Neural cell (in vitro differentiated cells): ENCODE measurements at regions not wholly inside any gene's neighbourhood (a gene's known extent, or its start where the extent isn't known, plus 50 kb on each side); places are given as distances from the start of the nearest gene placed in this dataset.

Experiments
- H2AFZ ChIP-seq: fragments of 200-600, 300-800 bp; sonication (generic), shearing (Covaris generic); 2 replicates; pipeline ENCODE4 v1.6.0; 2014; ENCODE audit warnings: low read depth, mild to moderate bottlenecking, antibody characterized with exemption, low read length, moderate library complexity
- H3F3A ChIP-seq: fragments of 200-600 bp; shearing (Covaris generic); 2 replicates; pipeline ENCODE4 v1.6.1; 2016; ENCODE audit warnings: mild to moderate bottlenecking, moderate library complexity, mixed read lengths, antibody characterized with exemption, low read length; ENCODE audit not compliant: insufficient read depth, poor library complexity, severe bottlenecking
- H3K27ac ChIP-seq: fragments of 200-600, 300-800 bp; sonication (generic), shearing (Covaris generic); 2 replicates; pipeline ENCODE4 v1.5.1; 2014; ENCODE audit warnings: mild to moderate bottlenecking, low read length, moderate library complexity
- H3K27me3 ChIP-seq: fragments of 300-800, 200-600 bp; sonication (generic), shearing (Covaris generic); 2 replicates; pipeline ENCODE4 v1.6.0; 2014; ENCODE audit warnings: mild to moderate bottlenecking, low read depth, low read length, moderate library complexity; ENCODE audit not compliant: insufficient read depth
- H3K36me3 ChIP-seq: fragments of 300-800, 200-600 bp; sonication (generic), shearing (Covaris generic); 2 replicates; pipeline ENCODE4 v1.5.1; 2014; ENCODE audit warnings: mild to moderate bottlenecking, antibody characterized with exemption, low read length, moderate library complexity; ENCODE audit not compliant: insufficient read depth
- H3K4me2 ChIP-seq: fragments of 300-800, 200-600 bp; sonication (generic), shearing (Covaris generic); 2 replicates; pipeline ENCODE4 v1.6.0; 2014; ENCODE audit warnings: mild to moderate bottlenecking, low read length
- H3K4me3 ChIP-seq: fragments of 300-800, 200-600 bp; sonication (generic), shearing (Covaris generic); 2 replicates; pipeline ENCODE4 v1.5.1; 2014; ENCODE audit warnings: mild to moderate bottlenecking, low read length, moderate library complexity
- H3K79me2 ChIP-seq: fragments of 200-600 bp; shearing (Covaris generic); replicated peaks from 2 replicates; pipeline ENCODE4 v1.6.0; 2014; ENCODE audit warnings: mild to moderate bottlenecking, low read length, moderate library complexity; ENCODE audit not compliant: insufficient read depth
- H3K9ac ChIP-seq: fragments of 300-800, 200-600 bp; sonication (generic), shearing (Covaris generic); 2 replicates; pipeline ENCODE4 v1.6.1; 2016; ENCODE audit warnings: mild to moderate bottlenecking, low read length, mixed read lengths
- H3K9me2 ChIP-seq: fragments of 200-600 bp; shearing (Covaris generic); 2 replicates; pipeline ENCODE4 v1.6.1; 2016; ENCODE audit warnings: mild to moderate bottlenecking, low read length, mixed read lengths; ENCODE audit not compliant: insufficient read depth
- H3K9me3 ChIP-seq: fragments of 200-600, 300-800 bp; sonication (generic), shearing (Covaris generic); 2 replicates; pipeline ENCODE4 v1.6.1; 2016; ENCODE audit warnings: mild to moderate bottlenecking, mixed run types, low read length, moderate library complexity, mixed read lengths
- H4K20me1 ChIP-seq: fragments of 200-600 bp; shearing (Covaris generic); 2 replicates; pipeline ENCODE4 v1.6.1; 2016; ENCODE audit warnings: mild to moderate bottlenecking, mixed run types; ENCODE audit not compliant: insufficient read depth
- EP300 ChIP-seq: fragments of 450-650 bp; conservative IDR thresholded peaks from 2 replicates; pipeline ENCODE4 v1.6.1; 2014; ENCODE audit warnings: antibody characterized with exemption, mild to moderate bottlenecking, moderate library complexity; ENCODE audit not compliant: poor library complexity, severe bottlenecking
- EZH2 ChIP-seq: fragments of 200-600, 300-800 bp; shearing (Covaris generic), sonication (generic); IDR thresholded peaks from 2 replicates; pipeline ENCODE4 v1.6.1; 2014; ENCODE audit warnings: antibody characterized with exemption, low read length, borderline replicate concordance, mild to moderate bottlenecking; ENCODE audit not compliant: insufficient read depth, poor library complexity, severe bottlenecking
- MXI1 ChIP-seq: fragments of 450-650 bp; conservative IDR thresholded peaks from 2 replicates; pipeline ENCODE4 v1.6.1; 2014; ENCODE audit warnings: antibody characterized with exemption, mild to moderate bottlenecking; ENCODE audit not compliant: poor library complexity, severe bottlenecking
- POLR2AphosphoS5 ChIP-seq: IDR thresholded peaks from 2 replicates; pipeline ENCODE4 v1.6.1; 2012
- RAD21 ChIP-seq: fragments of 450-650 bp; conservative IDR thresholded peaks from 2 replicates; pipeline ENCODE4 v1.6.1; 2014; ENCODE audit warnings: antibody characterized with exemption, mild to moderate bottlenecking, moderate library complexity
- SMC3 ChIP-seq: fragments of 450-650 bp; conservative IDR thresholded peaks from 2 replicates; pipeline ENCODE4 v1.6.1; 2014; ENCODE audit warnings: antibody characterized with exemption, mild to moderate bottlenecking, moderate library complexity; ENCODE audit not compliant: poor library complexity
- TAF1 ChIP-seq: IDR thresholded peaks from 2 replicates; pipeline ENCODE4 v1.6.1; 2012; ENCODE audit warnings: low read depth
- TF ChIP-seq, protein P1 (sequence below): fragments of 450-650 bp; IDR thresholded peaks from 2 replicates; pipeline ENCODE4 v1.5.1; 2014; ENCODE audit warnings: antibody characterized with exemption, mild to moderate bottlenecking, moderate library complexity; ENCODE audit not compliant: poor library complexity, severe bottlenecking
- TF ChIP-seq, protein P2 (sequence below): IDR thresholded peaks from 2 replicates; pipeline ENCODE4 v1.6.1; 2012; ENCODE audit warnings: borderline replicate concordance

DNA sequence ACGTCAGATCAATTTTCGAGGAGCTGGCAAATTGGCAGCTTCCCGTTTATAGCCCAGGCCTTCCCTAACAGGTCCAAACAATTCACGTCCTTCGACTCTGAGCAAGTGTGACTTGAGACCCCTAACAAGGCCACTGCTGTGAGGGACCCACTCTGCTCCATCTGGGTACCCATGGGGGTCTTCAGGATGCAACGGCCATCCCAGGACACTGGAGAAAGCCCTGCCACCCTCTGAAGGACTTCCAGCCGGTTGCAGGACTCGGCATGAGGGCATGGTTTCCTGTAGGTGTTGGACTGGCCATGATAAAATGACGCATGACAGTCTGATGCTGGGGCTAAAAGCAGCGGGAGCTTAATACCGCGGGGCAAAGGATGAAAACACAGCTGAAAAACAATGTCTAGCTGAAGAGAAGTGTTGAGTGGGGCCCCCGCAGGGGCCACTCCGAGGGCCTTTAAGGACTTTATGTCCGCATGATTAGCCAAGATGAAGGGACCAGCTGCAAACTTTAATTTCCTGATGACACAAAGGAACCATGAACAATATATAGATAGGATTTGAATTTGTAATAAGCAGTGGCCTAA, 113.3 kb upstream of the ZNF521 start:
- no peaks in the 10 kb centered on the region for H3F3A ChIP-seq
- no peak overlapping the region for H3K9ac ChIP-seq
- no peak overlapping the region for H3K4me3 ChIP-seq
- H3K9me3 ChIP-seq: no peaks in the 10 kb centered on the region
- no peak overlapping the region for H3K27ac ChIP-seq
- no peaks in the 10 kb centered on the region for H3K36me3 ChIP-seq
- H3K9me2 ChIP-seq: no peaks in the 10 kb centered on the region
- H3K27me3 ChIP-seq: no peaks in the 10 kb centered on the region
- no peak for TF ChIP-seq POLR2AphosphoS5
- TF ChIP-seq, protein P1, sequence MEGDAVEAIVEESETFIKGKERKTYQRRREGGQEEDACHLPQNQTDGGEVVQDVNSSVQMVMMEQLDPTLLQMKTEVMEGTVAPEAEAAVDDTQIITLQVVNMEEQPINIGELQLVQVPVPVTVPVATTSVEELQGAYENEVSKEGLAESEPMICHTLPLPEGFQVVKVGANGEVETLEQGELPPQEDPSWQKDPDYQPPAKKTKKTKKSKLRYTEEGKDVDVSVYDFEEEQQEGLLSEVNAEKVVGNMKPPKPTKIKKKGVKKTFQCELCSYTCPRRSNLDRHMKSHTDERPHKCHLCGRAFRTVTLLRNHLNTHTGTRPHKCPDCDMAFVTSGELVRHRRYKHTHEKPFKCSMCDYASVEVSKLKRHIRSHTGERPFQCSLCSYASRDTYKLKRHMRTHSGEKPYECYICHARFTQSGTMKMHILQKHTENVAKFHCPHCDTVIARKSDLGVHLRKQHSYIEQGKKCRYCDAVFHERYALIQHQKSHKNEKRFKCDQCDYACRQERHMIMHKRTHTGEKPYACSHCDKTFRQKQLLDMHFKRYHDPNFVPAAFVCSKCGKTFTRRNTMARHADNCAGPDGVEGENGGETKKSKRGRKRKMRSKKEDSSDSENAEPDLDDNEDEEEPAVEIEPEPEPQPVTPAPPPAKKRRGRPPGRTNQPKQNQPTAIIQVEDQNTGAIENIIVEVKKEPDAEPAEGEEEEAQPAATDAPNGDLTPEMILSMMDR: no peak
- TF ChIP-seq, protein P2, sequence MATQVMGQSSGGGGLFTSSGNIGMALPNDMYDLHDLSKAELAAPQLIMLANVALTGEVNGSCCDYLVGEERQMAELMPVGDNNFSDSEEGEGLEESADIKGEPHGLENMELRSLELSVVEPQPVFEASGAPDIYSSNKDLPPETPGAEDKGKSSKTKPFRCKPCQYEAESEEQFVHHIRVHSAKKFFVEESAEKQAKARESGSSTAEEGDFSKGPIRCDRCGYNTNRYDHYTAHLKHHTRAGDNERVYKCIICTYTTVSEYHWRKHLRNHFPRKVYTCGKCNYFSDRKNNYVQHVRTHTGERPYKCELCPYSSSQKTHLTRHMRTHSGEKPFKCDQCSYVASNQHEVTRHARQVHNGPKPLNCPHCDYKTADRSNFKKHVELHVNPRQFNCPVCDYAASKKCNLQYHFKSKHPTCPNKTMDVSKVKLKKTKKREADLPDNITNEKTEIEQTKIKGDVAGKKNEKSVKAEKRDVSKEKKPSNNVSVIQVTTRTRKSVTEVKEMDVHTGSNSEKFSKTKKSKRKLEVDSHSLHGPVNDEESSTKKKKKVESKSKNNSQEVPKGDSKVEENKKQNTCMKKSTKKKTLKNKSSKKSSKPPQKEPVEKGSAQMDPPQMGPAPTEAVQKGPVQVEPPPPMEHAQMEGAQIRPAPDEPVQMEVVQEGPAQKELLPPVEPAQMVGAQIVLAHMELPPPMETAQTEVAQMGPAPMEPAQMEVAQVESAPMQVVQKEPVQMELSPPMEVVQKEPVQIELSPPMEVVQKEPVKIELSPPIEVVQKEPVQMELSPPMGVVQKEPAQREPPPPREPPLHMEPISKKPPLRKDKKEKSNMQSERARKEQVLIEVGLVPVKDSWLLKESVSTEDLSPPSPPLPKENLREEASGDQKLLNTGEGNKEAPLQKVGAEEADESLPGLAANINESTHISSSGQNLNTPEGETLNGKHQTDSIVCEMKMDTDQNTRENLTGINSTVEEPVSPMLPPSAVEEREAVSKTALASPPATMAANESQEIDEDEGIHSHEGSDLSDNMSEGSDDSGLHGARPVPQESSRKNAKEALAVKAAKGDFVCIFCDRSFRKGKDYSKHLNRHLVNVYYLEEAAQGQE: no peak
- no peak for TF ChIP-seq MXI1
- TF ChIP-seq RAD21: no peak
- no peak for TF ChIP-seq TAF1
- no peak for TF ChIP-seq SMC3
- no peak for TF ChIP-seq EZH2
- TF ChIP-seq EP300: no peak
- H3K79me2 ChIP-seq: no peaks in the 10 kb centered on the region
- no peaks in the 10 kb centered on the region for H4K20me1 ChIP-seq
- no peak overlapping the region for H2AFZ ChIP-seq
- H3K4me2 ChIP-seq: no peak overlapping the region

DNA sequence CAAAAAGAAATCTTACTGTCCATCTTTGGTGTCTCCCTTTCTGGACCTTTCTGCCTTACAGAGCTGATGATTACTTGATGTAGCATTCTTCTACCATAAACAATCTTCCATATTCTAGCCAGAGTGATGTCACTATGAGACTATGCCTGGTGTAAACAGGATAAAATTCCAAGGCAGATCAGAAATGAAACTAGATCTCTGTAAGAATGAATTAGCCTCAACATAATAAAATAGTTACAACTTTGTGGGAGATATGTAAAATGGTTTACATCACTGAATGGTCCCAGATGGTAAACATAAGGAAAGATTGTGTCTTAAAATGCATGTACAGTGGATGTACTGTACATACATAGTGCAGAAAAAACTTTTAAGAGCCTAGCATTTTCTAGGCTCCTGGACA, 112.3 kb upstream of the ZNF521 start:
- no peaks in the 10 kb centered on the region for H3K36me3 ChIP-seq

More for the DNA sequence above, 112.3 kb upstream of the ZNF521 start:
- no peak overlapping the region for H3K4me3 ChIP-seq
- H3K79me2 ChIP-seq: no peaks in the 10 kb centered on the region
- H4K20me1 ChIP-seq: no peaks in the 10 kb centered on the region
- H3K9me2 ChIP-seq: no peaks in the 10 kb centered on the region
- H3K4me2 ChIP-seq: no peak overlapping the region
- TF ChIP-seq MXI1 (no peak), POLR2AphosphoS5 (no peak), EZH2 (no peak), RAD21 (no peak), EP300 (no peak), TAF1 (no peak), SMC3 (no peak)
- TF ChIP-seq, protein P2: no peak
- TF ChIP-seq, protein P1: no peak
- no peaks in the 10 kb centered on the region for H3K27me3 ChIP-seq
- H3K27ac ChIP-seq: no peak overlapping the region
- H3K9me3 ChIP-seq: no peaks in the 10 kb centered on the region
- H2AFZ ChIP-seq: no peak overlapping the region
- H3F3A ChIP-seq: no peaks in the 10 kb centered on the region
- no peak overlapping the region for H3K9ac ChIP-seq
